ENCODE measurements at regions not wholly inside any gene's neighbourhood (a gene's known extent, or its start where the extent isn't known, plus 50 kb on each side); places are given as distances from the start of the nearest gene placed in this dataset.
"Not testable (repeated sequence)": the region's sequence is repeated elsewhere in the genome, so short reads cannot be mapped to it uniquely, and the experiment has no call there.

DNA sequence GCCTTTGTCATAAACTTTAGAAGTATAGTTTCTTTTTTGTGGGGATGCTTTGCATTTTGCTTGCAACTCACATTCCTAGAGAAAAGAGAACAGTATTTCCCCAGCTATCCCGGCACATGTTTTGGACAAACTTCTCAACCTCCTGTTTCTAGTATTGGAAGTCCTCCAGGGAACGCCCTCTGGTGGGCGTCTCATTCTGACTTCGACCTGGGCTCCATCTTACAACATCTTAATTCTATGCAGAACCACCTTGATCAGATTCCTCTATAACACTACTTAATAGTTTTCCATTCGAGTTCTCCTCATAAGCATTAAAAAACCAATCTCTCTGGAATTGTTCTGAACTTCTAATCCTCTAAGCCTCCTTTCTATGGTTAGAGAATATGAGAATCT lies 139.5 kb upstream of the FZD8 start:
- no peaks in the 10 kb centered on the region for H3K27me3 ChIP-seq (ENCODE audit: insufficient read depth, low read length)
- H2AFZ ChIP-seq (ENCODE audit: low read depth, low read length): no peak overlapping the region
- H3K4me1 ChIP-seq (ENCODE audit: insufficient read depth, low read length): peaks cover 9% of the 10 kb centered on the region
- no peaks in the 10 kb centered on the region for H3K79me2 ChIP-seq (ENCODE audit: insufficient read depth, low read length)
- Mint-ChIP-seq H3K27ac (ENCODE audit: unreplicated experiment) (no peak overlapping the region), H3K4me3 (ENCODE audit: unreplicated experiment) (no peak overlapping the region), H3K9me3 (ENCODE audit: unreplicated experiment) (peaks cover 1% of the 10 kb centered on the region), H3K36me3 (ENCODE audit: low read depth, unreplicated experiment) (no peaks in the 10 kb centered on the region), H3K27me3 (ENCODE audit: low read depth, unreplicated experiment) (no peaks in the 10 kb centered on the region), H3K4me1 (ENCODE audit: low read depth, unreplicated experiment) (peaks cover 11% of the 10 kb centered on the region)
- no peak overlapping the region for H3K27ac ChIP-seq (ENCODE audit: low read depth, low read length)
- no peak for TF ChIP-seq EZH2 (IDR thresholded peaks at IDR 0.05; ENCODE audit: insufficient read depth, low read length)
- TF ChIP-seq, protein P1, sequence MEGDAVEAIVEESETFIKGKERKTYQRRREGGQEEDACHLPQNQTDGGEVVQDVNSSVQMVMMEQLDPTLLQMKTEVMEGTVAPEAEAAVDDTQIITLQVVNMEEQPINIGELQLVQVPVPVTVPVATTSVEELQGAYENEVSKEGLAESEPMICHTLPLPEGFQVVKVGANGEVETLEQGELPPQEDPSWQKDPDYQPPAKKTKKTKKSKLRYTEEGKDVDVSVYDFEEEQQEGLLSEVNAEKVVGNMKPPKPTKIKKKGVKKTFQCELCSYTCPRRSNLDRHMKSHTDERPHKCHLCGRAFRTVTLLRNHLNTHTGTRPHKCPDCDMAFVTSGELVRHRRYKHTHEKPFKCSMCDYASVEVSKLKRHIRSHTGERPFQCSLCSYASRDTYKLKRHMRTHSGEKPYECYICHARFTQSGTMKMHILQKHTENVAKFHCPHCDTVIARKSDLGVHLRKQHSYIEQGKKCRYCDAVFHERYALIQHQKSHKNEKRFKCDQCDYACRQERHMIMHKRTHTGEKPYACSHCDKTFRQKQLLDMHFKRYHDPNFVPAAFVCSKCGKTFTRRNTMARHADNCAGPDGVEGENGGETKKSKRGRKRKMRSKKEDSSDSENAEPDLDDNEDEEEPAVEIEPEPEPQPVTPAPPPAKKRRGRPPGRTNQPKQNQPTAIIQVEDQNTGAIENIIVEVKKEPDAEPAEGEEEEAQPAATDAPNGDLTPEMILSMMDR (IDR thresholded peaks at IDR 0.05; ENCODE audit: insufficient read depth, low read depth, low read length): peak; percentile 6
- no peaks in the 10 kb centered on the region for H3K36me3 ChIP-seq (ENCODE audit: insufficient read depth, low read length)
- DNase-seq (ENCODE audit: low read depth): no peak
- H3K4me3 ChIP-seq (ENCODE audit: insufficient read depth, low read depth, low read length): no peak overlapping the region
- no peak overlapping the region for H3K9ac ChIP-seq (ENCODE audit: low read length)
- H4K20me1 ChIP-seq (ENCODE audit: insufficient read depth, low read length): no peaks in the 10 kb centered on the region
- H3K4me2 ChIP-seq (ENCODE audit: low read length): no peak overlapping the region
- H3K9me3 ChIP-seq (ENCODE audit: insufficient read depth, low read depth, low read length): no peaks in the 10 kb centered on the region
- no peak for FAIRE-seq

GRCh38 chr10:35780970-35781642 lies 139.0 kb upstream of the FZD8 start:
- Histone ChIP-seq H3K36me3 (ENCODE audit: insufficient read depth, low read length) (no peaks in the 10 kb centered on the region), H3K79me2 (ENCODE audit: insufficient read depth, low read length) (no peaks in the 10 kb centered on the region), H3K4me1 (ENCODE audit: insufficient read depth, low read length) (peaks cover 9% of the 10 kb centered on the region), H3K9me3 (ENCODE audit: insufficient read depth, low read depth, low read length) (no peaks in the 10 kb centered on the region), H2AFZ (ENCODE audit: low read depth, low read length) (no peak overlapping the region), H4K20me1 (ENCODE audit: insufficient read depth, low read length) (no peaks in the 10 kb centered on the region), H3K27me3 (ENCODE audit: insufficient read depth, low read length) (no peaks in the 10 kb centered on the region), H3K4me2 (ENCODE audit: low read length) (no peak overlapping the region), H3K27ac (ENCODE audit: low read depth, low read length) (no peak overlapping the region), H3K9ac (ENCODE audit: low read length) (no peak overlapping the region), H3K4me3 (ENCODE audit: insufficient read depth, low read depth, low read length) (no peak overlapping the region)
- no peak for FAIRE-seq
- H3K9me3 Mint-ChIP-seq (ENCODE audit: unreplicated experiment): no peaks in the 10 kb centered on the region
- DNase-seq (ENCODE audit: low read depth): no peak
- TF ChIP-seq, protein P1 (IDR thresholded peaks at IDR 0.05; ENCODE audit: insufficient read depth, low read depth, low read length): no peak
- TF ChIP-seq EZH2 (IDR thresholded peaks at IDR 0.05; ENCODE audit: insufficient read depth, low read length): no peak
- H3K36me3 Mint-ChIP-seq (ENCODE audit: low read depth, unreplicated experiment): no peaks in the 10 kb centered on the region
- H3K4me3 Mint-ChIP-seq (ENCODE audit: unreplicated experiment): no peak overlapping the region
- no peaks in the 10 kb centered on the region for H3K27me3 Mint-ChIP-seq (ENCODE audit: low read depth, unreplicated experiment)
- no peak overlapping the region for H3K27ac Mint-ChIP-seq (ENCODE audit: unreplicated experiment)
- peaks cover 11% of the 10 kb centered on the region for H3K4me1 Mint-ChIP-seq (ENCODE audit: low read depth, unreplicated experiment)

DNA sequence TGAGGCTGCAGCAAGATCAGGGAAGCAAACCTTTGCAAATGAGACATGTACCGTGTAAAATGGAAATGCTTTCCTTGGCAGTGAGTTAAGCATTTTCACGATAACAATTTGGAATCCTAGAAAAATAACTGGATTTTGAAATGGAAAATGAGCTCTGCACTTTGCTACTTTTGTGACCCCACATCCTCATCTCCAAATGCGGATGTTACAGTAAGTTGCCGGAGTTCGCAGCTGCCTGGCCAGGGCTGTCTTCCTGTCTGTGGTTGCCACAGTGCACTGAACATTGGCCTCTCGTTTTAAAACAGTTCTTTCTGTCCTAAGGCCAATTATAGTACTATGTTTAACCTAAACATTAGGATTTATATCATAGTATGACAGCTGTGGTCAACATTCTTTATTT lies 136.2 kb upstream of the FZD8 start:
- no peak overlapping the region for H3K9ac ChIP-seq (ENCODE audit: low read length)
- no peak overlapping the region for H3K27ac ChIP-seq (ENCODE audit: low read depth, low read length)
- H3K27me3 ChIP-seq (ENCODE audit: insufficient read depth, low read length): no peaks in the 10 kb centered on the region
- H3K4me1 ChIP-seq (ENCODE audit: insufficient read depth, low read length): peaks cover 3% of the 10 kb centered on the region
- no peak overlapping the region for H3K4me2 ChIP-seq (ENCODE audit: low read length)
- H3K36me3 Mint-ChIP-seq (ENCODE audit: low read depth, unreplicated experiment): no peaks in the 10 kb centered on the region
- no peak overlapping the region for H3K27ac Mint-ChIP-seq (ENCODE audit: unreplicated experiment)
- H3K9me3 Mint-ChIP-seq (ENCODE audit: unreplicated experiment): peaks cover 1% of the 10 kb centered on the region
- FAIRE-seq (peak; percentile 32), DNase-seq (ENCODE audit: low read depth) (no peak)
- H3K27me3 Mint-ChIP-seq (ENCODE audit: low read depth, unreplicated experiment): no peaks in the 10 kb centered on the region
- peaks cover 3% of the 10 kb centered on the region for H3K4me1 Mint-ChIP-seq (ENCODE audit: low read depth, unreplicated experiment)
- no peak overlapping the region for H3K4me3 Mint-ChIP-seq (ENCODE audit: unreplicated experiment)
- no peaks in the 10 kb centered on the region for H4K20me1 ChIP-seq (ENCODE audit: insufficient read depth, low read length)
- no peaks in the 10 kb centered on the region for H3K9me3 ChIP-seq (ENCODE audit: insufficient read depth, low read depth, low read length)
- no peaks in the 10 kb centered on the region for H3K79me2 ChIP-seq (ENCODE audit: insufficient read depth, low read length)
- no peak overlapping the region for H3K4me3 ChIP-seq (ENCODE audit: insufficient read depth, low read depth, low read length)
- H3K36me3 ChIP-seq (ENCODE audit: insufficient read depth, low read length): no peaks in the 10 kb centered on the region
- TF ChIP-seq, protein P1 (IDR thresholded peaks at IDR 0.05; ENCODE audit: insufficient read depth, low read depth, low read length): no peak
- no peak for TF ChIP-seq EZH2 (IDR thresholded peaks at IDR 0.05; ENCODE audit: insufficient read depth, low read length)
- no peak overlapping the region for H2AFZ ChIP-seq (ENCODE audit: low read depth, low read length)

DNA sequence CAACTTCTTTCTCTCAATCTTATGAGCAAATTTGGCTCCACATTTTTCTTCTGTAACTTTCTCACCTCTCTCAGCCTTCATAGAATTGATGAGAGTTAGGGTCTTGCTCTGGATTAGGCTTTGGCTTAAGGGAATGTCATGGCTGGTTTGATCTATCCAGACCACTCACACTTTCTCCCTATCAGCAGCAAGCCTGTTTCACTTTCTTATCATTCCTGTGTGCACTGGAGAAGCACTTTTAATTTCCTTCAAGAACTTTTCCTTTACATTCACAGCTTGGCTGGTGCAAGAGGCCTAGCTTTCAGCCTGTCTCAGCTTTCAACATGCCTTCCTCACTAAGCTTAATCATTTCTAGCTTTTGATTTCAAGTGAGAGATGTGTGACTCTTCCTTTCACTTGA lies 134.5 kb upstream of the FZD8 start:
- not testable (repeated sequence) for DNase-seq (ENCODE audit: low read depth); H3K27ac Mint-ChIP-seq (ENCODE audit: unreplicated experiment); H3K9me3 ChIP-seq (ENCODE audit: insufficient read depth, low read depth, low read length); H2AFZ ChIP-seq (ENCODE audit: low read depth, low read length); H3K4me3 ChIP-seq (ENCODE audit: insufficient read depth, low read depth, low read length); H3K79me2 ChIP-seq (ENCODE audit: insufficient read depth, low read length); H3K9me3 Mint-ChIP-seq (ENCODE audit: unreplicated experiment); H3K27me3 ChIP-seq (ENCODE audit: insufficient read depth, low read length); H3K4me3 Mint-ChIP-seq (ENCODE audit: unreplicated experiment); H3K4me1 Mint-ChIP-seq (ENCODE audit: low read depth, unreplicated experiment); H3K36me3 Mint-ChIP-seq (ENCODE audit: low read depth, unreplicated experiment); H3K9ac ChIP-seq (ENCODE audit: low read length); FAIRE-seq; H3K36me3 ChIP-seq (ENCODE audit: insufficient read depth, low read length); H3K4me1 ChIP-seq (ENCODE audit: insufficient read depth, low read length); H3K4me2 ChIP-seq (ENCODE audit: low read length); H3K27me3 Mint-ChIP-seq (ENCODE audit: low read depth, unreplicated experiment); H4K20me1 ChIP-seq (ENCODE audit: insufficient read depth, low read length); H3K27ac ChIP-seq (ENCODE audit: low read depth, low read length)

All from astrocyte (in vitro differentiated cells and primary cell).